ENCODE measurements at regions not wholly inside any gene's neighbourhood (a gene's known extent, or its start where the extent isn't known, plus 50 kb on each side); places are given as distances from the start of the nearest gene placed in this dataset.

DNA sequence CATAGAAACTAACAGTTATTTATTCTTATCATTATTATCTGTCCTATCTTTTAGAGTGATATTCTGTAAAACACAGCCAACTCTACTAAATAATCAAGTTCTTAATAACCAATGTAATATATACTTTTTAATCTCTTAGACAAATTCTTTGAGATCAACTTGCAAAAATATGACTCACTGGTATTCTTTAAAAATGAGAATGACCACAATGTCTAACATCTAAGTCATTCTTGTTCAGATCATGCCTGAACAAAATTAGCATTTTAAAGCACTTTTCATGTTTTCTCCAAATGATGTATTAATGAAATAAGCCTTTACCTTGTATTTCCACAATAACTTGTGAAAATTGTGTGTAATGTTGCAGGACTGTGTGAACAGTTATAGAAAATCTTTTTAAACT, 356.9 kb upstream of the RGMB start:
- TF ChIP-seq POLR2AphosphoS5 (IDR thresholded peaks at IDR 0.05; ENCODE audit: borderline replicate concordance, low read depth, low read length) (no peak), FOXP2 (optimal IDR thresholded peaks at IDR 0.05; ENCODE audit: control extremely low read depth, extremely low read length, insufficient read depth) (no peak)

Data from SK-N-MC (cell line).